ENCODE measurements at regions not wholly inside any gene's neighbourhood (a gene's known extent, or its start where the extent isn't known, plus 50 kb on each side); places are given as distances from the start of the nearest gene placed in this dataset.

DNA sequence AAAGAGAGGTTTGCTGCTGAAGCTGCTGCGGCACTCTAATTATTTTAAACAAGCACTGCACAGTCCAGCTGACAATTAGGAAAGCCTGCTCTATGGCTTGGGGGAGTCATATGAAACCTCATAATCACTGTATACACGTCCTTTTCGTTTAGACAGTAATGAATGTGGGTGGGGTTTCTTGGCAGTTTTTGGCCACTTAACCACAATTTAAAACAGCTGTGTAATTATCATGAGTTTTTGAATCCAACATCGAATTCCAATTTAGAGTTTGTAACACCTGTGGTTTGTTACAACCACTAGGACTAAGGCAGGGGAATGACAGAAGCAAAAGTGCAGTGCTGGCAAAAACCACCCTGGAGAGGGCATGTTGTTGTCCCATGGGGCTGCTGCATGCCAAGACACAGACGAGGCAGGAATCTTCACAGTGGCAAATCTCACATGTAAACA lies 99.5 kb downstream of the CXXC4 start:
- H3K36me3 ChIP-seq (ENCODE audit: insufficient read depth) = no peaks in the 10 kb centered on the region
- H3K79me2 ChIP-seq (replicated peaks; ENCODE audit: insufficient read depth) = no peaks in the 10 kb centered on the region
- H3K4me2 ChIP-seq = no peak overlapping the region
- H2AFZ ChIP-seq = no peak overlapping the region
- no peak overlapping the region for H3K4me3 ChIP-seq
- ATAC-seq (no peak; the same call in 1 of the 3 replicates), DNase-seq (ENCODE audit: low spot score) (peak; percentile 6)
- 0 out of 2 replicates have a peak, but pooled peaks cover 7% of the 10 kb centered on the region for H3K4me1 ChIP-seq (ENCODE audit: insufficient read depth)
- no peaks in the 10 kb centered on the region for H3F3A ChIP-seq (replicated peaks; ENCODE audit: low read depth)
- TF ChIP-seq, protein P1, sequence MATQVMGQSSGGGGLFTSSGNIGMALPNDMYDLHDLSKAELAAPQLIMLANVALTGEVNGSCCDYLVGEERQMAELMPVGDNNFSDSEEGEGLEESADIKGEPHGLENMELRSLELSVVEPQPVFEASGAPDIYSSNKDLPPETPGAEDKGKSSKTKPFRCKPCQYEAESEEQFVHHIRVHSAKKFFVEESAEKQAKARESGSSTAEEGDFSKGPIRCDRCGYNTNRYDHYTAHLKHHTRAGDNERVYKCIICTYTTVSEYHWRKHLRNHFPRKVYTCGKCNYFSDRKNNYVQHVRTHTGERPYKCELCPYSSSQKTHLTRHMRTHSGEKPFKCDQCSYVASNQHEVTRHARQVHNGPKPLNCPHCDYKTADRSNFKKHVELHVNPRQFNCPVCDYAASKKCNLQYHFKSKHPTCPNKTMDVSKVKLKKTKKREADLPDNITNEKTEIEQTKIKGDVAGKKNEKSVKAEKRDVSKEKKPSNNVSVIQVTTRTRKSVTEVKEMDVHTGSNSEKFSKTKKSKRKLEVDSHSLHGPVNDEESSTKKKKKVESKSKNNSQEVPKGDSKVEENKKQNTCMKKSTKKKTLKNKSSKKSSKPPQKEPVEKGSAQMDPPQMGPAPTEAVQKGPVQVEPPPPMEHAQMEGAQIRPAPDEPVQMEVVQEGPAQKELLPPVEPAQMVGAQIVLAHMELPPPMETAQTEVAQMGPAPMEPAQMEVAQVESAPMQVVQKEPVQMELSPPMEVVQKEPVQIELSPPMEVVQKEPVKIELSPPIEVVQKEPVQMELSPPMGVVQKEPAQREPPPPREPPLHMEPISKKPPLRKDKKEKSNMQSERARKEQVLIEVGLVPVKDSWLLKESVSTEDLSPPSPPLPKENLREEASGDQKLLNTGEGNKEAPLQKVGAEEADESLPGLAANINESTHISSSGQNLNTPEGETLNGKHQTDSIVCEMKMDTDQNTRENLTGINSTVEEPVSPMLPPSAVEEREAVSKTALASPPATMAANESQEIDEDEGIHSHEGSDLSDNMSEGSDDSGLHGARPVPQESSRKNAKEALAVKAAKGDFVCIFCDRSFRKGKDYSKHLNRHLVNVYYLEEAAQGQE (IDR thresholded peaks at IDR 0.05; ENCODE audit: unreplicated experiment) = no peak
- Mint-ChIP-seq H3K27ac (no peak overlapping the region), H3K27me3 (ENCODE audit: insufficient read depth, low read depth, poor library complexity) (no peaks in the 10 kb centered on the region), H3K4me1 (peaks cover 18% of the 10 kb centered on the region), H3K4me3 (no peak overlapping the region), H3K9me3 (no peaks in the 10 kb centered on the region), H3K36me3 (ENCODE audit: low read depth) (no peaks in the 10 kb centered on the region)
- H4K20me1 ChIP-seq (replicated peaks; ENCODE audit: insufficient read depth) = no peaks in the 10 kb centered on the region
- H3K27me3 ChIP-seq (ENCODE audit: insufficient read depth) = no peaks in the 10 kb centered on the region
- no peak overlapping the region for H3K27ac ChIP-seq (ENCODE audit: low read depth)
- no peaks in the 10 kb centered on the region for H3K9me2 ChIP-seq (ENCODE audit: insufficient read depth)

DNA sequence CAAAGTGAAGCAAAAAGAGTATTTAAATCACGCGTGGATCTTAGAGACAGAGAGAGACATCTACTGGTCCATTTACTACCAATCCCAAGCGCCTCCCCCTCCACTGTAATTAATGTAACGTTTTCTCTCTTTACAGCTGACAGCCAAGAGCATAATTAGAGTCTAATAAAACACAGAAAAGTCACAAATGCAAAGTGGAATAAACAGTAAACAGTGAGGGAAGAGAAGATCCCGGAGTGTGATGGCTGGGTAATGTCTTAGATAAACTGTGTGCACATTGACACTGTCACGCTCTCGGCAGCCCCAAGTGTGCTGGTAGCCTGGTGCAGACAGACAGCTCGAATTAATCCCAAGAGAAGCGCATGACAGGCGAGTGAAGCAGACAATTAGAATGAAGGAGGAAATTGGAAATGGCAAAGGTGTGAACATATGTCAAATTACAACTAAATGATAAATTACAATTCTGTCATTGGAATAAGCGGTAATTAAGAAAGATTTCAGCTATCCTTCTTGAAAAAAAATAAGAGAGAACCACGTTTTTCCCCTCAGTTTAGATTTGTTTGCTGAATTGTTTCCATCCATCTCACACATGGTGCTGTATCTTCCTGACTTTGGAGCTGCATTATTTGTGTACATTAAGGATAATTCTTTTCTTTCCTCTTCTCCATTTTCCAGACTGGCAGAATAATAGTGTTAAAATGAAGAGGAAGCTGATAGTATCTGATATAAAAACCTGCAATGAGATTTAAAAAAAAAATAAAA lies 100.1 kb downstream of the CXXC4 start:
- Mint-ChIP-seq H3K27ac (peak overlapping the region; percentile 81), H3K4me1 (peaks cover 18% of the 10 kb centered on the region), H3K36me3 (ENCODE audit: low read depth) (no peaks in the 10 kb centered on the region), H3K9me3 (no peaks in the 10 kb centered on the region), H3K4me3 (no peak overlapping the region), H3K27me3 (ENCODE audit: insufficient read depth, low read depth, poor library complexity) (no peaks in the 10 kb centered on the region)
- H3F3A ChIP-seq (replicated peaks; ENCODE audit: low read depth) = no peaks in the 10 kb centered on the region
- H3K4me1 ChIP-seq (ENCODE audit: insufficient read depth) = 0 out of 2 replicates have a peak, but pooled peaks cover 7% of the 10 kb centered on the region
- H3K27me3 ChIP-seq (ENCODE audit: insufficient read depth) = no peaks in the 10 kb centered on the region
- no peak overlapping the region for H3K4me2 ChIP-seq
- H3K4me3 ChIP-seq = no peak overlapping the region
- H2AFZ ChIP-seq = peak overlapping the region; percentile 57; the same call in 1 of the 2 replicates
- no peaks in the 10 kb centered on the region for H4K20me1 ChIP-seq (replicated peaks; ENCODE audit: insufficient read depth)
- H3K9me2 ChIP-seq (ENCODE audit: insufficient read depth) = no peaks in the 10 kb centered on the region
- ATAC-seq = peak; percentile 71
- no peak for TF ChIP-seq EZH2phosphoT487 (IDR thresholded peaks at IDR 0.05; ENCODE audit: unreplicated experiment)
- TF ChIP-seq ZNF114 (CRISPR knock-in tag; IDR thresholded peaks at IDR 0.05) = no peak
- no peak for TF ChIP-seq EZH2 (IDR thresholded peaks at IDR 0.05; ENCODE audit: low read depth, unreplicated experiment)
- no peak for TF ChIP-seq NANOG (IDR thresholded peaks at IDR 0.05; ENCODE audit: borderline replicate concordance)
- TF ChIP-seq, protein P1 (IDR thresholded peaks at IDR 0.05; ENCODE audit: unreplicated experiment) = no peak
- TF ChIP-seq ZNF331 (CRISPR knock-in tag; IDR thresholded peaks at IDR 0.05; ENCODE audit: low read depth) = no peak
- no peak for TF ChIP-seq STAT1 (IDR thresholded peaks at IDR 0.05; ENCODE audit: unreplicated experiment)
- TF ChIP-seq, protein P2, sequence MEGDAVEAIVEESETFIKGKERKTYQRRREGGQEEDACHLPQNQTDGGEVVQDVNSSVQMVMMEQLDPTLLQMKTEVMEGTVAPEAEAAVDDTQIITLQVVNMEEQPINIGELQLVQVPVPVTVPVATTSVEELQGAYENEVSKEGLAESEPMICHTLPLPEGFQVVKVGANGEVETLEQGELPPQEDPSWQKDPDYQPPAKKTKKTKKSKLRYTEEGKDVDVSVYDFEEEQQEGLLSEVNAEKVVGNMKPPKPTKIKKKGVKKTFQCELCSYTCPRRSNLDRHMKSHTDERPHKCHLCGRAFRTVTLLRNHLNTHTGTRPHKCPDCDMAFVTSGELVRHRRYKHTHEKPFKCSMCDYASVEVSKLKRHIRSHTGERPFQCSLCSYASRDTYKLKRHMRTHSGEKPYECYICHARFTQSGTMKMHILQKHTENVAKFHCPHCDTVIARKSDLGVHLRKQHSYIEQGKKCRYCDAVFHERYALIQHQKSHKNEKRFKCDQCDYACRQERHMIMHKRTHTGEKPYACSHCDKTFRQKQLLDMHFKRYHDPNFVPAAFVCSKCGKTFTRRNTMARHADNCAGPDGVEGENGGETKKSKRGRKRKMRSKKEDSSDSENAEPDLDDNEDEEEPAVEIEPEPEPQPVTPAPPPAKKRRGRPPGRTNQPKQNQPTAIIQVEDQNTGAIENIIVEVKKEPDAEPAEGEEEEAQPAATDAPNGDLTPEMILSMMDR (conservative IDR thresholded peaks at IDR 0.05; ENCODE audit: low read depth in 2 of 2) = peak in 1 of 2 experiments; percentile 34; a peak in 2 of 4 replicates
- no peaks in the 10 kb centered on the region for H3K79me2 ChIP-seq (replicated peaks; ENCODE audit: insufficient read depth)
- H3K27ac ChIP-seq (ENCODE audit: low read depth) = no peak overlapping the region
- peak; percentile 26 for DNase-seq (ENCODE audit: low spot score)
- H3K36me3 ChIP-seq (ENCODE audit: insufficient read depth) = no peaks in the 10 kb centered on the region

Measured in GM23338 (cell line).